NCI-H2107 treated with DMSO at 0.1 percent for 48 hours (cell line): ENCODE measurements at regions not wholly inside any gene's neighbourhood (a gene's known extent, or its start where the extent isn't known, plus 50 kb on each side); places are given as distances from the start of the nearest gene placed in this dataset.

Experiments used
- DNase-seq: peaks from one replicate; lab custom pipeline; 2025; ENCODE audit not compliant: unreplicated experiment; lab: John Stamatoyannopoulos, UW

GRCh38 chr1:84090447-84091245 is 53.4 kb upstream of the PRKACB start:
- peak; percentile 19 for DNase-seq

DNA sequence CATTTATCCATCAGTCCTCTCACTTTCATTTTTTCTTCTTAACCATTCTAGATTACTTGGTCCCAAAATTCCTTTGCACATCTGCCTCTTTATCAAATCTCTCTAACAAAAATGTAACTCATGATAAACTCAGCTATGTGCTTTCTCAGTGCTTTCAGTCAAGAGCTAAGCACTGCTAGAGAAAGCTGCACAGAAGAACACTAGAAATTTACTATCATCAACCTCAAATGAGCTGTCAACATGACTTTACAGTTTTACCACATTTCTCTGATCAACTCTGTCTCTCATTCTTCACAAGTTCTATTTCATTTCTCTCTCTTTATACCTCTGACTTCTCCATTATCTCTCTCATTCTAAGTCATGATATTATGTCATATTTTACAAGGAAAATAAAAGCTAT is 54.2 kb upstream of the PRKACB start:
- no peak for DNase-seq

DNA sequence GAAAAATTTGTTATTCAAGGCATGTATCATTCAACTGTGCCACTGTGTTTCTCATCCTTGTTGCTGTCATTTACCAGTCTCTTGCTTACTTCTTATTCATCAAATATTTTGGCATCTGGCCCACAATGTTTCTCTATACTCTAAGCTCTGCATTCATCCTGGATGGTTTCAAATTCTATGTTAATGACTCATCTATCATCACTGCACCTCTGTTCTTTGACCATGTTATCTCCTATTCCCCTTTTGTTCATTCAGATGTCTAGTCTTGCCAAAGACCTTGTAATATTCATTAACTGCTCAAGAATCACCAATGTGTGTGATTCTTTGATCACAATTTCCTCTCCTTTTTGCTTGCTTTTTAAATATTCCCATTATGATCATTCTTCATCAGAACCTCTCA is 54.6 kb upstream of the PRKACB start:
- peak; percentile 12 for DNase-seq

- DNase-seq = no peak
Observed at GRCh38 chr1:84086616-84087015, 57.5 kb upstream of the PRKACB start.

DNA sequence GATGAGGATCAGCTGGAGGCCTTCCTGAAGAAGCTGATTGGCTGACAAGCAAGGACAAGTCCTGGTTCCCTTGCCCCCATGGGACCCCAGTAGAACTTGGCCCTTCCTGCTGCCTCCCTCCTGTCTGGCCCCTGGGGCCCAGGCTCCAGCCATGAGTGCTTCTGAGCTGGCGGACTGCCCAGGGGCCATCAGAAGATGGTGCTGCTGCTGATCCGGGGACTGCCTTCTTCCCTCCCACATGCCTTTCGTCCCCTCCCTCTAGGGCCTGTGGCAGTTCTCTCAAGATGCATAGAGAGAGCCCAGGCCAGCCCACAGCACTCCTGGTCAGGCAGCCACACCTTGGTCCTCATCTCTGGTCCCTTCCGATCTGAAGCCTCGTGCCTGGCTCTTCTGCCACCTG is 57.9 kb upstream of the PRKACB start:
- no peak for DNase-seq

DNA sequence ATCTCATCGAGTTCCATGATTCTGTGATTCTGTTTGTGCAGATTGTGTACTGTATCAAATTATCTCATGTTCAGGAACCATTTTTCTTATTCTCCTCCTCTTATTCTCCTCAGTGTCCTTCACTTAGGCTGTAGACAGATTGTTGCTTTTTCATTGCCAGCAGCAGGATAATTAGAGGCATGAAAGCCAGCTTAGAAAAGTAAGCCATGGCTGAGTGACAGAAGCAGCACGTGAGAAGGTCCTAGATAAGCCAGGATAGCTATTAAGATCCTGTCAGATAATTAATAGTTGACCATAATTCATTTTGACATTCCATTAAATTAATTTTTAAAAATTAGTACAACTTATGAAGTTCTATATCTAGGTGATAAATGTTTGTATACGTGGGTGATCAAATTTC is 60.8 kb upstream of the PRKACB start:
- no peak for DNase-seq

GRCh38 chr1:84078842-84079202 is 65.2 kb upstream of the PRKACB start:
- no peak for DNase-seq

GRCh38 chr1:84078108-84078841 is 65.8 kb upstream of the PRKACB start:
- DNase-seq = peak; percentile 36

GRCh38 chr1:84077476-84078107 is 66.5 kb upstream of the PRKACB start:
- DNase-seq = peak; percentile 78

DNA sequence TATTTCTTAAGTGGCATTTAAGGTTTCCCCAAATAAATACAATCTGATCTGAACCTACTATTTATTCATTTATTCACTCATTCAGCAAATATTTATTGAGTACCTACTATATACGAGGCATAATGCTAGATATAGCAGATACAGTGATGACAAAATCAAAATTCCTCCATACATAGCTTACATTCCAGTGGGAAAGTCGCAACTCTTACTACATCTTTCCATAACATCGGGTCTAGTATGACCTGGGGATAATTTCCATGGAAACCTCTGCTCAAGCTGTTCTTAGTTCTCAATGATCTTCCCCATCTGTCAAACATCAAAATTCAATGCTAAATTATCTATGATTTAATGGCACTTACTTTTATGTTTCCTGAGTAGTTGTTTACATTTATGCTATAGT is 70.8 kb upstream of the PRKACB start:
- DNase-seq = no peak

DNA sequence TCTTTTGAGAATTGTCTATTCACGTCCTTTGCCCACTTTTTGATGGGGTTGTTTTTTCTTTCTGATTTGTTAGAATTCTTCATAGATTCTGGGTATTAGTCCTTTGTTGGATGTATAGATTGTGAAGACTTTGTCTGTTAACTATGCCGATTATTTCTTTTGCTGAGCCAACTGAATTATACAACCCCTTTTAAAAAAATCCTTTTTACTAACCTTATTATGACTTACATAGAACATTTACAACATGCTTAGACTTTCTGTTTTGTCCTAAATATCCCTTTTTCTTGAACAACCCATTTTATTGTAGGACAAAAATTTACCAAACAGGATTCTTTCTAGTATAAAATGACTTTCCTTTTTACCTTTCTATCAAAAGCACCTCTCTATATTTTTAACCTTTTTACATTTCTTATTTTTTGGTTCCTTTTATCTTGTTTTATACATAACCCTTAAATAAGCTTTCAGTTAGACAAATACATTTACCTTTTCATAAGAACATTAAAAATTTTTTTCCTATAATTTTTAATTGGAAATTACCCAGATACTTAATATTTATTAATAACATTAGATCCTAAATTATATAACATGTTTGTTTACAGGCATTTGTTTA is 70.4 kb upstream of the TTLL7 start:
- no peak for DNase-seq

DNA sequence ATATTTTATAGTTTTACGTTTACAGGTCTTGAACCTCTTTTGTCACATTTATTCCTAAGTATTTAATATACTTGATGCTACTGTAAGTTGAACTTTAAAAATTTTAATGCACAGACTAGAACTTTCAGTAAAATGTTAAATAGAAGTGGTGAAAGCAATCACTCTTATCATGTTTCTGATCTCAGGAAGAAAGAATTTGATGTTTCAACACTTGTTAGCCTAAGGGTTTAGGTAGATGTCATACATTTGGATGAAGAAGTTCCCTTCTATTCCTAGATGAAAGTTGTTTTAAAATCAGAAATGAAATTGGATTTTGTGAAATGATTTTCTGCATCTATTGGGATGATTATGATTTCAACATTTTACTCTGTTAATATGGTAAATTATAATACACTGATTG is 63.6 kb upstream of the TTLL7 start:
- DNase-seq = no peak

DNA sequence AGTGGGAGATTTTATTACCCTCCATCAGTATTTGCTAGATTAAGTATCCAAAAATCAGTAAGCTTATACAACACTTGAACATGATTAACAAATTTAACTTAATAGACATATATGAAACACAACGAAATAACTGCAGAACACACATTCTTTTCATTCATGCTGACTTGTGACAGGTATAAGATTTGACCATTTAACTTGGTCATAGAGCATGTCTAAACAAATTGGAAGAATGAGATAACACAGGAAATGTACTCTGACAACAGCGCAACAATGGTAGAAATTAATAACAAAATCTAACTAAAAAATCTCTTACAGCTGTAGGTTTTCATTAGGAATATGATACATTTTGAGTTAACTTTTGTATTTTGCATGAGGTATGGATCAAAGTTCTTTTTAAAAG is 62.4 kb upstream of the TTLL7 start:
- no peak for DNase-seq

GRCh38 chr1:84060781-84061180 is 61.8 kb upstream of the TTLL7 start:
- no peak for DNase-seq

DNA sequence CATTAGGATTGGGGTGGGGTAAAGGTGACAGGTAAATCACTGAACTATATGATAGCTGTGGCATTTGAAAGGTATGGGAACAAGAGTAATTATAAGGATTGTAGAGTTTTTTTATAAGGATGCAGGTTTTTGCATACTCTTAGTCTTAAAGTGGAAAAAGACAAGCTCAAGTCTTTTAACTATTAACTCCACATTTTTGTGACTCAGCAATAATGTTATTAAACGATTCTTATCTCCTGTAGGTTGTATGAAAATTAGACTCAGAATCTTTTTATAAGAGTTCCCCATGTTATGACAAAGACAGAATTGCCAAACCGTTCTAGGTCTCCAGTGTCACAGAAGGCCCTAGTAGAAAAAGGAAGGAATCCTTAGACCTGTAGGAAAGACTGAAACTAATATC is 49.9 kb upstream of the TTLL7 start:
- no peak for DNase-seq
